IMR-90 (cell line): ENCODE measurements at regions not wholly inside any gene's neighbourhood (a gene's known extent, or its start where the extent isn't known, plus 50 kb on each side); places are given as distances from the start of the nearest gene placed in this dataset.
"Not testable (repeated sequence)": the region's sequence is repeated elsewhere in the genome, so short reads cannot be mapped to it uniquely, and the experiment has no call there.

ENCODE experiments used
- ATAC-seq: fragments of 200-7000 bp; cut with Tn5 transposase; 2 replicates; pipeline ENCODE4 v1.9.1; 2020; ENCODE audit warnings: low read depth, mild to moderate bottlenecking, moderate library complexity
- BruUV-seq: library from RNA; stranded (reverse); fragments of 400-500 nt; replicated peaks from 2 replicates; lab custom pipeline; 2021; lab: Mats Ljungman, UMichigan
- CTCF ChIA-PET: fragments of 300-600 bp; formaldehyde crosslinking; extraction: SDS; loops from one replicate; lab custom pipeline; 2021; ENCODE audit warnings: antibody characterized with exemption; lab: Yijun Ruan, JAX
- POLR2A ChIA-PET: fragments of 300-600 bp; sonication (Branson Sonifier 250); formaldehyde crosslinking; loops from one replicate; lab custom pipeline; 2022; ENCODE audit warnings: antibody characterized with exemption; ENCODE audit not compliant: unreplicated experiment; lab: Charles Lee
- DNase-seq: peaks from one replicate; pipeline ENCODE4 v3.0.0; 2013
- H2AFZ ChIP-seq: replicated peaks from 2 replicates; pipeline ENCODE3; 2013; ENCODE audit warnings: low read length, mild to moderate bottlenecking; ENCODE audit not compliant: poor library complexity
- H2AK5ac ChIP-seq: 2 replicates; pipeline ENCODE4 v1.6.1; 2013; ENCODE audit warnings: low read depth, low read length, inconsistent platforms
- H2AK9ac ChIP-seq: replicated peaks from 2 replicates; pipeline ENCODE3; 2013; ENCODE audit warnings: mild to moderate bottlenecking, low read depth, low read length, moderate library complexity; ENCODE audit not compliant: poor library complexity
- H2BK120ac ChIP-seq: 2 replicates; pipeline ENCODE4 v1.6.1; 2013; ENCODE audit warnings: low read depth, low read length, inconsistent platforms
- H2BK15ac ChIP-seq: 3 replicates; pipeline ENCODE4 v1.6.1; 2013; ENCODE audit warnings: low read depth, low read length, inconsistent platforms
- H2BK20ac ChIP-seq: 2 replicates; pipeline ENCODE4 v1.6.1; 2013; ENCODE audit warnings: low read depth, mild to moderate bottlenecking, inconsistent platforms, low read length, moderate library complexity
- H2BK5ac ChIP-seq: 2 replicates; pipeline ENCODE4 v1.6.1; 2013; ENCODE audit warnings: mild to moderate bottlenecking, low read depth, low read length, inconsistent platforms; ENCODE audit not compliant: poor library complexity, severe bottlenecking
- H3K14ac ChIP-seq: replicated peaks from 2 replicates; pipeline ENCODE4 v1.6.1; 2013; ENCODE audit warnings: low read depth, low read length, inconsistent platforms
- H3K18ac ChIP-seq: 2 replicates; pipeline ENCODE4 v1.6.1; 2013; ENCODE audit warnings: low read depth, low read length, control low read depth
- H3K23ac ChIP-seq: 2 replicates; pipeline ENCODE4 v1.6.1; 2013; ENCODE audit warnings: low read depth, low read length, inconsistent platforms
- H3K27ac ChIP-seq: 2 replicates; pipeline ENCODE4 v1.5.1; 2013; ENCODE audit warnings: mild to moderate bottlenecking, control low read depth, low read length; ENCODE audit not compliant: insufficient read depth
- H3K27me3 ChIP-seq: 2 replicates; pipeline ENCODE4 v1.6.1; 2013; ENCODE audit warnings: low read length; ENCODE audit not compliant: control insufficient read depth, insufficient read depth
- H3K36me3 ChIP-seq: 2 replicates; pipeline ENCODE4 v1.6.1; 2013; ENCODE audit warnings: low read length, mixed read lengths; ENCODE audit not compliant: control insufficient read depth, insufficient read depth
- H3K4ac ChIP-seq: 2 replicates; pipeline ENCODE4 v1.6.1; 2013; ENCODE audit warnings: low read depth, low read length, inconsistent platforms
- H3K4me1 ChIP-seq: 2 replicates; pipeline ENCODE4 v1.6.1; 2013; ENCODE audit warnings: low read length, mixed read lengths; ENCODE audit not compliant: control insufficient read depth, insufficient read depth
- H3K4me2 ChIP-seq: 2 replicates; pipeline ENCODE4 v1.6.1; 2013; ENCODE audit warnings: low read depth, mild to moderate bottlenecking, control low read depth, low read length, moderate library complexity
- H3K4me3 ChIP-seq: 2 replicates; pipeline ENCODE4 v1.5.1; 2013; ENCODE audit warnings: low read depth, mild to moderate bottlenecking, control low read depth, low read length, moderate library complexity; ENCODE audit not compliant: insufficient read depth
- H3K56ac ChIP-seq: 2 replicates; pipeline ENCODE4 v1.6.1; 2013; ENCODE audit warnings: low read length, inconsistent platforms; ENCODE audit not compliant: insufficient read depth; ENCODE audit errors: extremely low read depth
- H3K79me1 ChIP-seq, 2 experiments: 2 replicates each; pipeline ENCODE4 v1.6.1; 2013; ENCODE audit warnings: low read length in 2 of 2, inconsistent platforms in 1 of 2, low read depth in 1 of 2
- H3K9ac ChIP-seq: 2 replicates; pipeline ENCODE4 v1.6.1; 2013; ENCODE audit warnings: low read depth, low read length, control low read depth
- H3K9me1 ChIP-seq: 2 replicates; pipeline ENCODE4 v1.6.1; 2013; ENCODE audit warnings: low read length, inconsistent platforms; ENCODE audit not compliant: insufficient read depth
- H3K9me3 ChIP-seq: 2 replicates; pipeline ENCODE4 v1.6.1; 2013; ENCODE audit warnings: low read length; ENCODE audit not compliant: control insufficient read depth, insufficient read depth
- H4K20me1 ChIP-seq: 2 replicates; pipeline ENCODE4 v1.6.1; 2013; ENCODE audit warnings: low read length, inconsistent platforms; ENCODE audit not compliant: insufficient read depth
- H4K5ac ChIP-seq: 2 replicates; pipeline ENCODE4 v1.6.1; 2013; ENCODE audit warnings: mild to moderate bottlenecking, low read depth, low read length, control low read depth
- H4K8ac ChIP-seq, 2 experiments: 2 replicates each; pipeline ENCODE4 v1.6.1; 2013; ENCODE audit warnings: low read depth in 2 of 2, low read length in 2 of 2, control low read depth in 1 of 2, inconsistent platforms in 1 of 2
- H4K91ac ChIP-seq: 2 replicates; pipeline ENCODE4 v1.6.1; 2013; ENCODE audit warnings: low read depth, low read length, inconsistent platforms; ENCODE audit not compliant: insufficient read depth
- WGBS, 2 experiments: methylation state at CpG; one replicate each; pipeline versions ENCODE4 v1.1.5 to v1.1.7; 2013; ENCODE audit warnings: missing lambda C conversion rate in 2 of 2; ENCODE audit not compliant: insufficient read length in 1 of 2; ENCODE audit errors: extremely low coverage in 2 of 2; 5-methylcytosine and 5-hydroxymethylcytosine counted together
- dilution Hi-C: fragments of 300-500 bp; cut with HindIII; formaldehyde crosslinking; loops from one replicate; pipeline ENCODE4 v1.14.3; 2018; ENCODE audit warnings: low sequenced_read_pairs; ENCODE audit not compliant: unreplicated experiment
- in situ Hi-C: fragments of 300-500 bp; cut with MboI; formaldehyde crosslinking; loops from 3 replicates; pipeline ENCODE4 v1.14.3; 2019; ENCODE audit warnings: low sequenced_read_pairs, inconsistent platforms, mixed read lengths
- intact Hi-C: fragments of 100-400 bp; cut with micrococcal nuclease; formaldehyde crosslinking; loops from 2 replicates; pipeline ENCODE4 v1.10.0; 2022

GRCh38 chr4:147246528-147246927 is 234.4 kb upstream of the EDNRA start:
- dilution Hi-C loops, H3K23ac ChIP-seq, H2AFZ ChIP-seq, H4K5ac ChIP-seq, POLR2A ChIA-PET, H2BK120ac ChIP-seq, H3K4ac ChIP-seq, H3K27me3 ChIP-seq, H3K4me1 ChIP-seq, H2BK15ac ChIP-seq, H4K8ac ChIP-seq, H2AK9ac ChIP-seq, H3K36me3 ChIP-seq, DNase-seq, CTCF ChIA-PET, ATAC-seq, H3K27ac ChIP-seq, H2BK20ac ChIP-seq, H2AK5ac ChIP-seq, H3K14ac ChIP-seq, BruUV-seq, H3K18ac ChIP-seq, H2BK5ac ChIP-seq, H4K20me1 ChIP-seq, H3K9me1 ChIP-seq, H3K4me3 ChIP-seq, H4K91ac ChIP-seq, H3K9me3 ChIP-seq, H3K9ac ChIP-seq, H3K4me2 ChIP-seq, H3K79me1 ChIP-seq, H3K56ac ChIP-seq, in situ Hi-C loops, intact Hi-C loops: not testable (repeated sequence)
- WGBS, 2 experiments = no CpG with 5 or more reads among the region's 2 CpGs
